IgD-negative memory B cell (primary cell): ENCODE measurements at regions not wholly inside any gene's neighbourhood (a gene's known extent, or its start where the extent isn't known, plus 50 kb on each side); places are given as distances from the start of the nearest gene placed in this dataset.

Experiments used
- H3K27ac Mint-ChIP-seq, 3 donors: one replicate each; pipeline ENCODE4 v1.8.0; 2020 to 2022; ENCODE audit warnings: mild to moderate bottlenecking in 3 of 3, mixed read lengths in 3 of 3, moderate library complexity in 1 of 3
- H3K27me3 Mint-ChIP-seq: one replicate; pipeline ENCODE4 v1.8.0; 2021; ENCODE audit warnings: mixed read lengths
- H3K36me3 Mint-ChIP-seq: one replicate; pipeline ENCODE4 v1.8.0; 2020; ENCODE audit warnings: mild to moderate bottlenecking, mixed read lengths
- H3K4me1 Mint-ChIP-seq, 3 donors: one replicate each; pipeline ENCODE4 v1.8.0; 2020 to 2022; ENCODE audit warnings: mixed read lengths in 3 of 3, mild to moderate bottlenecking in 1 of 3
- H3K4me3 Mint-ChIP-seq, 4 donors: one replicate each; pipeline ENCODE4 v1.8.0; 2020 to 2022; ENCODE audit warnings: mild to moderate bottlenecking in 4 of 4, mixed read lengths in 4 of 4, moderate library complexity in 3 of 4
- H3K9me3 Mint-ChIP-seq, 3 donors: one replicate each; pipeline ENCODE4 v1.8.0; 2020 to 2021; ENCODE audit warnings: mixed read lengths in 3 of 3, mild to moderate bottlenecking in 1 of 3

GRCh38 chr16:74015953-74016352 is 280.7 kb upstream of the PSMD7 start:
- H3K27me3 Mint-ChIP-seq: no peaks in the 10 kb centered on the region
- H3K36me3 Mint-ChIP-seq: peaks cover 2% of the 10 kb centered on the region
- H3K9me3 Mint-ChIP-seq: peaks cover 0 to 15% (median 3%) of the 10 kb centered on the region in 3 donors
- no peak overlapping the region for H3K27ac Mint-ChIP-seq
- H3K4me1 Mint-ChIP-seq: no peaks in the 10 kb centered on the region
- H3K4me3 Mint-ChIP-seq: no peak overlapping the region

- Mint-ChIP-seq H3K4me1 (peaks cover 0 to 2% (median 0%) of the 10 kb centered on the region in 3 donors), H3K4me3 (no peak overlapping the region), H3K9me3 (peaks cover 0 to 50% (median 10%) of the 10 kb centered on the region in 3 donors), H3K27ac (no peak overlapping the region), H3K27me3 (no peaks in the 10 kb centered on the region), H3K36me3 (peaks cover 2% of the 10 kb centered on the region)
Observed at GRCh38 chr16:73998707-73999106, 297.9 kb upstream of the PSMD7 start.

- Mint-ChIP-seq H3K4me3 (no peak overlapping the region), H3K27ac (no peak overlapping the region), H3K36me3 (no peaks in the 10 kb centered on the region), H3K27me3 (no peaks in the 10 kb centered on the region), H3K9me3 (peaks cover 0 to 50% (median 10%) of the 10 kb centered on the region in 3 donors), H3K4me1 (peaks cover 0 to 2% (median 0%) of the 10 kb centered on the region in 3 donors)
Observed at GRCh38 chr16:73997971-73998370, 298.6 kb upstream of the PSMD7 start.

GRCh38 chr16:73997340-73997711 is 299.3 kb upstream of the PSMD7 start:
- Mint-ChIP-seq H3K9me3 (peaks cover 0 to 50% (median 8%) of the 10 kb centered on the region in 3 donors), H3K4me3 (no peak overlapping the region)

GRCh38 chr16:73996624-73997339 is 299.8 kb upstream of the PSMD7 start:
- H3K36me3 Mint-ChIP-seq: no peaks in the 10 kb centered on the region
- no peaks in the 10 kb centered on the region for H3K27me3 Mint-ChIP-seq
- peaks cover 0 to 50% (median 7%) of the 10 kb centered on the region in 3 donors for H3K9me3 Mint-ChIP-seq
- H3K4me3 Mint-ChIP-seq: no peak overlapping the region
- H3K27ac Mint-ChIP-seq: no peak overlapping the region
- peaks cover 0 to 2% (median 0%) of the 10 kb centered on the region in 3 donors for H3K4me1 Mint-ChIP-seq

More at GRCh38 chr16:73997340-73997711, 299.3 kb upstream of the PSMD7 start:
- Mint-ChIP-seq H3K27ac (no peak overlapping the region), H3K36me3 (no peaks in the 10 kb centered on the region), H3K4me1 (peaks cover 0 to 2% (median 0%) of the 10 kb centered on the region in 3 donors), H3K27me3 (no peaks in the 10 kb centered on the region)

GRCh38 chr16:73993878-73994277 is 302.7 kb upstream of the PSMD7 start:
- no peaks in the 10 kb centered on the region for H3K27me3 Mint-ChIP-seq
- no peak overlapping the region for H3K27ac Mint-ChIP-seq
- peaks cover 0 to 28% (median 0%) of the 10 kb centered on the region in 3 donors for H3K9me3 Mint-ChIP-seq
- H3K36me3 Mint-ChIP-seq: no peaks in the 10 kb centered on the region
- no peaks in the 10 kb centered on the region for H3K4me1 Mint-ChIP-seq
- no peak overlapping the region for H3K4me3 Mint-ChIP-seq

- Mint-ChIP-seq H3K36me3 (no peaks in the 10 kb centered on the region), H3K4me1 (no peaks in the 10 kb centered on the region), H3K4me3 (no peak overlapping the region), H3K9me3 (peaks cover 1 to 13% (median 8%) of the 10 kb centered on the region in 3 donors), H3K27me3 (no peaks in the 10 kb centered on the region), H3K27ac (no peak overlapping the region)
Observed at GRCh38 chr16:73978407-73978784, 318.2 kb upstream of the PSMD7 start.

GRCh38 chr16:73976644-73977043 is 320.0 kb upstream of the PSMD7 start:
- Mint-ChIP-seq H3K27ac (no peak overlapping the region), H3K4me1 (no peaks in the 10 kb centered on the region), H3K4me3 (no peak overlapping the region), H3K36me3 (no peaks in the 10 kb centered on the region), H3K27me3 (peaks cover 1% of the 10 kb centered on the region), H3K9me3 (peaks cover 1 to 8% (median 6%) of the 10 kb centered on the region in 3 donors)

- Mint-ChIP-seq H3K27me3 (peaks cover 1% of the 10 kb centered on the region), H3K4me3 (no peak overlapping the region), H3K4me1 (no peaks in the 10 kb centered on the region), H3K9me3 (peaks cover 0 to 5% (median 0%) of the 10 kb centered on the region in 3 donors), H3K36me3 (no peaks in the 10 kb centered on the region), H3K27ac (no peak overlapping the region)
Observed at GRCh38 chr16:73973174-73973573, 323.4 kb upstream of the PSMD7 start.

GRCh38 chr16:73966851-73967250 is 329.8 kb upstream of the PSMD7 start:
- Mint-ChIP-seq H3K4me1 (no peaks in the 10 kb centered on the region), H3K9me3 (no peaks in the 10 kb centered on the region), H3K27ac (no peak overlapping the region), H3K27me3 (peaks cover under 1% of the 10 kb centered on the region), H3K4me3 (no peak overlapping the region), H3K36me3 (peaks cover 3% of the 10 kb centered on the region)

GRCh38 chr16:73965591-73965990 is 331.0 kb upstream of the PSMD7 start:
- H3K36me3 Mint-ChIP-seq: peaks cover 3% of the 10 kb centered on the region
- H3K4me1 Mint-ChIP-seq: no peaks in the 10 kb centered on the region
- H3K4me3 Mint-ChIP-seq: no peak overlapping the region
- H3K27ac Mint-ChIP-seq: no peak overlapping the region
- no peaks in the 10 kb centered on the region for H3K27me3 Mint-ChIP-seq
- H3K9me3 Mint-ChIP-seq: peaks cover 0 to 4% (median 3%) of the 10 kb centered on the region in 3 donors

GRCh38 chr16:73956587-73957494 is 339.8 kb upstream of the PSMD7 start:
- Mint-ChIP-seq H3K4me1 (no peaks in the 10 kb centered on the region), H3K4me3 (no peak overlapping the region), H3K27ac (no peak overlapping the region), H3K27me3 (peaks cover 1% of the 10 kb centered on the region), H3K36me3 (no peaks in the 10 kb centered on the region), H3K9me3 (peaks cover 0 to 5% (median 3%) of the 10 kb centered on the region in 3 donors)

- Mint-ChIP-seq H3K4me1 (no peaks in the 10 kb centered on the region), H3K36me3 (no peaks in the 10 kb centered on the region), H3K27me3 (peaks cover 1% of the 10 kb centered on the region), H3K27ac (no peak overlapping the region), H3K9me3 (peaks cover 0 to 1% (median 0%) of the 10 kb centered on the region in 3 donors), H3K4me3 (no peak overlapping the region)
Observed at GRCh38 chr16:73955702-73956101, 340.9 kb upstream of the PSMD7 start.

GRCh38 chr16:73955255-73955654 is 341.4 kb upstream of the PSMD7 start:
- H3K4me1 Mint-ChIP-seq: no peaks in the 10 kb centered on the region
- peaks cover 1% of the 10 kb centered on the region for H3K27me3 Mint-ChIP-seq
- no peak overlapping the region for H3K27ac Mint-ChIP-seq
- H3K36me3 Mint-ChIP-seq: no peaks in the 10 kb centered on the region
- H3K4me3 Mint-ChIP-seq: no peak overlapping the region
- H3K9me3 Mint-ChIP-seq: no peaks in the 10 kb centered on the region

GRCh38 chr16:73951481-73951880 is 345.1 kb upstream of the PSMD7 start:
- Mint-ChIP-seq H3K4me1 (no peaks in the 10 kb centered on the region), H3K27ac (no peak overlapping the region)

More at GRCh38 chr16:73951481-73951880, 345.1 kb upstream of the PSMD7 start:
- H3K27me3 Mint-ChIP-seq: peaks cover 2% of the 10 kb centered on the region
- H3K4me3 Mint-ChIP-seq: no peak overlapping the region
- no peaks in the 10 kb centered on the region for H3K36me3 Mint-ChIP-seq
- H3K9me3 Mint-ChIP-seq: no peaks in the 10 kb centered on the region
